ENCODE measurements at regions not wholly inside any gene's neighbourhood (a gene's known extent, or its start where the extent isn't known, plus 50 kb on each side); places are given as distances from the start of the nearest gene placed in this dataset.

DNA sequence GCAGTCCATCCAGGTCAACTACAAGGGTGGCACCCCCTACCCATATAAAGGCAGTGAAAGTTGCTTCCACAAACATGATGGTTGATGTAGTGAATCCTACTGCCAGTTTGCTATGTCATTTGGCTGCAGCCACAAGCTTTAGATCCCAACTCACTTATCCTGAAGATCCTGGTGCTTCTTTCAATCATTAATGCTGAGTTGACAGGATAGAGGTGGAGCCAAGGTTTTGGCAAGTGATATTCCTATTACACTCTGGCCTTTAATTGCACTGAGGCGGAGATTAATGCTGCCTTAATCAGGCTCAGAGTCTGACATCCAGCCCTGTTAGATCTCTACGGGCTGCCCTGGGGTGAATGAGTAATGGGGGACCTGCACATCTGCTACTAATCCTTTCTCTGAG lies 542.4 kb upstream of the ARX start:
- H3K9me3 Mint-ChIP-seq: peaks cover 0 to 5% (median 3%) of the 10 kb centered on the region in 11 donors
- no peaks in the 10 kb centered on the region for H3K4me1 Mint-ChIP-seq
- H3K27me3 Mint-ChIP-seq: no peaks in the 10 kb centered on the region
- Histone ChIP-seq H3K4me1 (ENCODE audit: control insufficient read depth in 2 of 2, insufficient read depth in 2 of 2, low read length in 2 of 2) (no peaks in the 10 kb centered on the region), H3K9me3 (ENCODE audit: control insufficient read depth in 2 of 3, low read length in 3 of 3) (no peaks in the 10 kb centered on the region), H3K27ac (ENCODE audit: low read depth, low read length) (no peak overlapping the region), H3K4me3 (ENCODE audit: low read length) (no peak overlapping the region), H3K27me3 (ENCODE audit: control insufficient read depth in 2 of 2, insufficient read depth in 2 of 2, low read length in 2 of 2) (no peaks in the 10 kb centered on the region), H3K36me3 (ENCODE audit: control insufficient read depth in 2 of 3, insufficient read depth in 3 of 3, low read length in 3 of 3) (no peaks in the 10 kb centered on the region)
- ATAC-seq (no peak), DNase-seq (no peak)
- intact Hi-C loops (cut with micrococcal nuclease): no loop called here
- CTCF ChIA-PET: no interaction called here
- POLR2A ChIA-PET: no interaction called here
- no peak overlapping the region for H3K27ac Mint-ChIP-seq
- no peak overlapping the region for H3K4me3 Mint-ChIP-seq
- no peaks in the 10 kb centered on the region for H3K36me3 Mint-ChIP-seq

DNA sequence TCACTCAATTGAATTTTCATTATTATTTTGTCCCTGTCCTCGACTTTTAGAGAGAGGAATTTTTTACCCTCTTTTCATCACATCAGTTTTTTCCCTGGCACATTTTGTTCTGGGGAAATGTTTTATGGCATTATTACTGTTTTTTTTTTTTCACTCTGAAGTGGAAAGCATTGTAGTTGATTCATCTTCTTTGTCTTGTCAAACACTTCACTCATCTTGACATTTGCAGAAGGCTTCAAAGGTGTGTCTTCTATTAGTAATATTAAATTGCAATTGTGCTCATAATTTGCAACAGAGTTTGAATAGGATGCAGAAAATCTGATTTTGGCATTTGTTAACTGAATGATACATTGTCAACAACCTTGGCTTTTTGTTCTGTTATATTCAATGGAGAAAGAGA lies 545.4 kb upstream of the ARX start:
- no peak for DNase-seq
- Histone ChIP-seq H3K9me3 (ENCODE audit: control insufficient read depth in 2 of 3, low read length in 3 of 3) (no peaks in the 10 kb centered on the region), H3K27me3 (ENCODE audit: control insufficient read depth in 2 of 2, insufficient read depth in 2 of 2, low read length in 2 of 2) (no peaks in the 10 kb centered on the region), H3K36me3 (ENCODE audit: control insufficient read depth in 2 of 3, insufficient read depth in 3 of 3, low read length in 3 of 3) (no peaks in the 10 kb centered on the region), H3K4me3 (ENCODE audit: low read length) (no peak overlapping the region), H3K4me1 (ENCODE audit: control insufficient read depth in 2 of 2, insufficient read depth in 2 of 2, low read length in 2 of 2) (no peaks in the 10 kb centered on the region), H3K27ac (ENCODE audit: low read depth, low read length) (no peak overlapping the region)
- Mint-ChIP-seq H3K36me3 (no peaks in the 10 kb centered on the region), H3K4me3 (no peak overlapping the region), H3K27me3 (no peaks in the 10 kb centered on the region), H3K27ac (no peak overlapping the region), H3K4me1 (no peaks in the 10 kb centered on the region), H3K9me3 (peaks cover 0 to 9% (median 3%) of the 10 kb centered on the region in 11 donors)
- CTCF ChIA-PET: no interaction called here
- POLR2A ChIA-PET: no interaction called here
- intact Hi-C loops (cut with micrococcal nuclease): no loop called here
- no peak for ATAC-seq

DNA sequence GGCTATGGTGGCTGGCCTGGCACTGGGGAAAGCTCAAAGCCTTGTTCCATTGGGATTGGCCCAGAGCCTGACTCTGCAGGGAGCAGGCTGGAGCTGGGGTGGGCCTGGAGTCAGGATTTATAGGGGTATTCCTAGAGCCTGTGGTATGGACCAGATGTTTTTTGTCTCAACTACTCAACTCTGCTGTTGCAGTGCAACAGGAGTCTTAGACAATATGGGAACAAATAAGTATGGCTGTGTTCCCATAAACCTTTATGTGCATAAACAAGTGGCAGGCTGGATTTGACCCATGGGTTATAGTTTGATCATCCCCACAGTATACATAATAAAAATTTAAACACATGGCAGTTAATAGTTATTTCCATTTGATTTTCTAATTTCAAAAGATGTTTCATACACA lies 557.9 kb upstream of the ARX start:
- intact Hi-C loops (cut with micrococcal nuclease): no loop called here
- DNase-seq (no peak), ATAC-seq (no peak)
- Mint-ChIP-seq H3K4me3 (no peak overlapping the region), H3K4me1 (no peaks in the 10 kb centered on the region), H3K27me3 (no peaks in the 10 kb centered on the region), H3K27ac (no peak overlapping the region), H3K36me3 (no peaks in the 10 kb centered on the region), H3K9me3 (peaks cover 0 to 10% (median 1%) of the 10 kb centered on the region in 11 donors)
- H3K36me3 ChIP-seq (ENCODE audit: control insufficient read depth in 2 of 3, insufficient read depth in 3 of 3, low read length in 3 of 3): no peaks in the 10 kb centered on the region
- no peaks in the 10 kb centered on the region for H3K9me3 ChIP-seq (ENCODE audit: control insufficient read depth in 2 of 3, low read length in 3 of 3)
- no peaks in the 10 kb centered on the region for H3K27me3 ChIP-seq (ENCODE audit: control insufficient read depth in 2 of 2, insufficient read depth in 2 of 2, low read length in 2 of 2)
- ChIA-PET POLR2A (no interaction called here), CTCF (no interaction called here)
- no peak overlapping the region for H3K27ac ChIP-seq (ENCODE audit: low read depth, low read length)
- H3K4me3 ChIP-seq (ENCODE audit: low read length): no peak overlapping the region
- H3K4me1 ChIP-seq (ENCODE audit: control insufficient read depth in 2 of 2, insufficient read depth in 2 of 2, low read length in 2 of 2): no peaks in the 10 kb centered on the region

DNA sequence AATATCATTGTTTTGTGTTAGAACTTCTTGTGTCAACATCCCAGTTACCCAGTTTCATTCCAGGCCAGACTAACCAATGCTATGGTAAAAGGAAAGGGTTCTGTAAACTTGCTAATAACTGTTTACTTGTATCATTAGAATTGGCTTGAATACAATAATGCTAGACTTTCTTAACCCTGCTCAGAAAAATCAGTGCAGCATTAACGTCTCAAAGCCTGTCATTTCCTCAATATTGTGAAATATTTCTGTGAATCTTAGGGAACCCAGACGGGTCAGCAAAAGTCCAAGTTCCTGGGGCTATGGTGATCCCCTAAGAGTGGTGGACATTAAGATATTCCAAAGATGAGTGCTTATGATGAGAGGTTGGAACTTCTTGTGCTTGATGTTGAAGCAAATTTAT lies 541.2 kb upstream of the MAGEB18 start:
- Histone ChIP-seq H3K36me3 (ENCODE audit: control insufficient read depth in 2 of 3, insufficient read depth in 3 of 3, low read length in 3 of 3) (no peaks in the 10 kb centered on the region), H3K4me3 (ENCODE audit: low read length) (no peak overlapping the region), H3K27me3 (ENCODE audit: control insufficient read depth in 2 of 2, insufficient read depth in 2 of 2, low read length in 2 of 2) (no peaks in the 10 kb centered on the region), H3K27ac (ENCODE audit: low read depth, low read length) (no peak overlapping the region), H3K4me1 (ENCODE audit: control insufficient read depth in 2 of 2, insufficient read depth in 2 of 2, low read length in 2 of 2) (no peaks in the 10 kb centered on the region), H3K9me3 (ENCODE audit: control insufficient read depth in 2 of 3, low read length in 3 of 3) (no peaks in the 10 kb centered on the region)
- DNase-seq (no peak), ATAC-seq (no peak)
- CTCF ChIA-PET: no interaction called here
- Mint-ChIP-seq H3K9me3 (peaks cover 0 to 6% (median 0%) of the 10 kb centered on the region in 11 donors), H3K36me3 (no peaks in the 10 kb centered on the region), H3K27me3 (no peaks in the 10 kb centered on the region), H3K4me1 (no peaks in the 10 kb centered on the region), H3K27ac (no peak overlapping the region), H3K4me3 (no peak overlapping the region)
- POLR2A ChIA-PET: no interaction called here
- intact Hi-C loops (cut with micrococcal nuclease): no loop called here

DNA sequence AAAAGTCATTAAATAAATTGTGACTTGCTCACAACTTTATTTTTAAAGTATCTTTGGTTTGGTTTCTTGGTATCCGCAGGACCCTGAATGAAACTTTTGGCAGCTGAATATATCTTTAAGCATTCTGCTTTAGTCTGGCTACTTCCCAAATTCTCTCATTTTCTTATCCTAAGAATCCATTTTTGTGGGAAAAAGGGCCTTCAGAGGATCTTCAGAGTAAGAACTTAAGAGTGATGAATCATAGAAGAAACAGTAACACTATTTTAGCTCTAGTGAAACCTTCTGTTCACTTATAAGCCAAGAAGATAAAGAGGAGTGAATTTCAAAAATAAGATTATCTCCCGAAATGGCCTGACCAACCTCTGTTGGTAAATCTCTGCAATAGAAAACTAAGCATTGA lies 540.6 kb upstream of the MAGEB18 start:
- ChIA-PET POLR2A (no interaction called here), CTCF (no interaction called here)
- Mint-ChIP-seq H3K4me3 (no peak overlapping the region), H3K27me3 (no peaks in the 10 kb centered on the region), H3K36me3 (no peaks in the 10 kb centered on the region), H3K4me1 (no peaks in the 10 kb centered on the region), H3K9me3 (peaks cover 0 to 7% (median 0%) of the 10 kb centered on the region in 11 donors), H3K27ac (no peak overlapping the region)
- ATAC-seq: no peak
- no peak overlapping the region for H3K4me3 ChIP-seq (ENCODE audit: low read length)
- no peaks in the 10 kb centered on the region for H3K9me3 ChIP-seq (ENCODE audit: control insufficient read depth in 2 of 3, low read length in 3 of 3)
- DNase-seq: no peak
- no peaks in the 10 kb centered on the region for H3K36me3 ChIP-seq (ENCODE audit: control insufficient read depth in 2 of 3, insufficient read depth in 3 of 3, low read length in 3 of 3)
- intact Hi-C loops (cut with micrococcal nuclease): no loop called here
- no peaks in the 10 kb centered on the region for H3K4me1 ChIP-seq (ENCODE audit: control insufficient read depth in 2 of 2, insufficient read depth in 2 of 2, low read length in 2 of 2)
- H3K27ac ChIP-seq (ENCODE audit: low read depth, low read length): no peak overlapping the region
- H3K27me3 ChIP-seq (ENCODE audit: control insufficient read depth in 2 of 2, insufficient read depth in 2 of 2, low read length in 2 of 2): no peaks in the 10 kb centered on the region

DNA sequence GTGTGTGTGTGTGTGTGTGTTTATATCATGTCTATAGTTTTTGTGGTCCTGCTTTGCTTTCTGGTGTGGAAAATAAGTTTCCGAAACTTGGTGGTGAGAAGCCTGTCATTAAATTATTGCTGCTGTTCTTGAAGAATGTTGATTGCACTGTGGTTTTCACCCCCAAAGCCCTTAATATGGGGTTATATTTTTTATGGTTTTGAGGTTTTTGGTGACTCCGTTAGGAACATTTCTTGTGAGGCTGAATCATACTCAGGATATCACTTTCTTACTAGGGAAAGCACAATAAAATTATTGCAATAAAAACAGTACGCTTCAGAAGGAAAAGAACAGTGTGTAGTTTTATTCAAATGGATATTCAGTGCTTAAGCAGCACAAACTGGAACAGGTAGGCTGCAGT lies 539.1 kb upstream of the MAGEB18 start:
- Mint-ChIP-seq H3K36me3 (no peaks in the 10 kb centered on the region), H3K4me3 (no peak overlapping the region), H3K9me3 (peaks cover 0 to 5% (median 3%) of the 10 kb centered on the region in 11 donors), H3K27ac (no peak overlapping the region), H3K27me3 (no peaks in the 10 kb centered on the region), H3K4me1 (no peaks in the 10 kb centered on the region)
- intact Hi-C loops (cut with micrococcal nuclease): no loop called here
- no peak for ATAC-seq
- Histone ChIP-seq H3K4me1 (ENCODE audit: control insufficient read depth in 2 of 2, insufficient read depth in 2 of 2, low read length in 2 of 2) (no peaks in the 10 kb centered on the region), H3K27me3 (ENCODE audit: control insufficient read depth in 2 of 2, insufficient read depth in 2 of 2, low read length in 2 of 2) (no peaks in the 10 kb centered on the region), H3K4me3 (ENCODE audit: low read length) (no peak overlapping the region), H3K27ac (ENCODE audit: low read depth, low read length) (no peak overlapping the region), H3K36me3 (ENCODE audit: control insufficient read depth in 2 of 3, insufficient read depth in 3 of 3, low read length in 3 of 3) (no peaks in the 10 kb centered on the region), H3K9me3 (ENCODE audit: control insufficient read depth in 2 of 3, low read length in 3 of 3) (no peaks in the 10 kb centered on the region)
- POLR2A ChIA-PET: no interaction called here
- CTCF ChIA-PET: no interaction called here
- DNase-seq: no peak

DNA sequence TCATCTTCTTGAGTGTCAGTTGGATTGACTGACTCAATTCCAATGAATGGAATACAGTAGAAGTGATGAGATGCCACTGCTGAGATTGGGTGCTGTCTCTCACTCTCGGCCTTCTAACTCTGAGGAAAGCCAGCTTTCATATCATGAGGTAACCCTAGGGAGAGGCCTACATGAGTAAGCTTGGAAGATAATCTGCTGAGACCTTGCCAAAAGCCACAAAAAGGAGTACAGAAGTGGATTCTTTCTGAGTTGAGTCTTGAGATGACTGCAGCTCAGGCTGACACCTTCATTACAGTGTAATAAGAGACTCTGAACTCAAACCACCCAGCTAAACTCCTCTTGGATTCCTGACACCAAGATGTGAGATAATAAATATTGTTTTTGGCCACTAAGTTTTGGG lies 537.4 kb upstream of the MAGEB18 start:
- Mint-ChIP-seq H3K27me3 (no peaks in the 10 kb centered on the region), H3K9me3 (peaks cover 0 to 16% (median 5%) of the 10 kb centered on the region in 11 donors), H3K27ac (no peak overlapping the region), H3K36me3 (no peaks in the 10 kb centered on the region), H3K4me1 (no peaks in the 10 kb centered on the region), H3K4me3 (no peak overlapping the region)
- ATAC-seq (no peak), DNase-seq (no peak)
- Histone ChIP-seq H3K27me3 (ENCODE audit: control insufficient read depth in 2 of 2, insufficient read depth in 2 of 2, low read length in 2 of 2) (no peaks in the 10 kb centered on the region), H3K4me1 (ENCODE audit: control insufficient read depth in 2 of 2, insufficient read depth in 2 of 2, low read length in 2 of 2) (no peaks in the 10 kb centered on the region), H3K4me3 (ENCODE audit: low read length) (no peak overlapping the region), H3K9me3 (ENCODE audit: control insufficient read depth in 2 of 3, low read length in 3 of 3) (no peaks in the 10 kb centered on the region), H3K36me3 (ENCODE audit: control insufficient read depth in 2 of 3, insufficient read depth in 3 of 3, low read length in 3 of 3) (no peaks in the 10 kb centered on the region), H3K27ac (ENCODE audit: low read depth, low read length) (no peak overlapping the region)
- intact Hi-C loops (cut with micrococcal nuclease): no loop called here
- ChIA-PET POLR2A (no interaction called here), CTCF (no interaction called here)

Measured in naive thymus-derived CD4-positive, alpha-beta T cell (primary cell).